K562 (cell line): ENCODE measurements at regions not wholly inside any gene's neighbourhood (a gene's known extent, or its start where the extent isn't known, plus 50 kb on each side); places are given as distances from the start of the nearest gene placed in this dataset.

Experiments
- ARID3B ChIP-seq: fragments of 250-450 bp; sonication (Bioruptor Pico); IDR thresholded peaks from 2 replicates; pipeline ENCODE4 v1.4.0; 2020; ENCODE audit warnings: borderline replicate concordance
- CBFA2T2 ChIP-seq: fragments of 450-650 bp; conservative IDR thresholded peaks from 2 replicates; pipeline ENCODE4 v1.6.1; 2017; ENCODE audit warnings: mild to moderate bottlenecking
- CBX2 ChIP-seq: fragments of 200-600 bp; sonication (generic); IDR thresholded peaks from one replicate; pipeline ENCODE4 v1.6.1; 2012; ENCODE audit warnings: mild to moderate bottlenecking, low read length, inconsistent platforms; ENCODE audit not compliant: insufficient read depth, poor library complexity, severe bottlenecking
- DACH1 ChIP-seq: fragments of 450-650 bp; IDR thresholded peaks from 2 replicates; pipeline ENCODE4 v1.6.1; 2018; ENCODE audit not compliant: partially characterized antibody
- E2F3 ChIP-seq: fragments of 250-450 bp; sonication (Bioruptor Pico); IDR thresholded peaks from 2 replicates; pipeline ENCODE4 v1.4.0; 2020; ENCODE audit warnings: mild to moderate bottlenecking
- ESRRA ChIP-seq: fragments of 450-650 bp; IDR thresholded peaks from 2 replicates; pipeline ENCODE4 v1.6.1; 2014; ENCODE audit warnings: low read depth, mild to moderate bottlenecking, moderate library complexity, borderline replicate concordance
- FOXA3 ChIP-seq, 2 experiments: fragments of 450-650 bp in 1 of 2; sonication (generic) in 1 of 2; formaldehyde crosslinking; IDR thresholded peaks in 1 of 2; conservative IDR thresholded peaks in 1 of 2; 2 replicates each; pipeline versions ENCODE4 v1.4.0 to v1.8.0; 2020 to 2022; ENCODE audit warnings: mild to moderate bottlenecking in 2 of 2, missing genetic modification reagents in 1 of 2
- MCM2 ChIP-seq: fragments of 450-650 bp; IDR thresholded peaks from 2 replicates; pipeline ENCODE4 v1.6.1; 2017; ENCODE audit warnings: low read depth, mild to moderate bottlenecking
- NCOA2 ChIP-seq, 2 experiments: fragments of 450-650 bp; IDR thresholded peaks; 2 replicates each; pipeline ENCODE4 v1.6.1; 2018; ENCODE audit warnings: mild to moderate bottlenecking in 2 of 2, moderate library complexity in 1 of 2; ENCODE audit not compliant: partially characterized antibody in 2 of 2
- NR4A1 ChIP-seq, 2 experiments: fragments of 250-450 bp in 1 of 2; fragments of 450-650 bp in 1 of 2; sonication (Bioruptor Pico) in 1 of 2; IDR thresholded peaks; 2 replicates each; pipeline versions ENCODE4 v1.4.0 to v1.6.1; 2016 to 2020; ENCODE audit warnings: mild to moderate bottlenecking in 2 of 2, missing compliant biosample characterization in 1 of 2, missing genetic modification characterization in 1 of 2, moderate library complexity in 1 of 2
- PCBP2 ChIP-seq: fragments of 200-400 bp; formaldehyde crosslinking; IDR thresholded peaks from 2 replicates; pipeline ENCODE4 v1.6.1; 2018; ENCODE audit warnings: low read length, low read depth, mild to moderate bottlenecking, moderate library complexity; ENCODE audit not compliant: poor library complexity, severe bottlenecking
- PTBP1 ChIP-seq: fragments of 200-400 bp; formaldehyde crosslinking; IDR thresholded peaks from 2 replicates; pipeline ENCODE4 v1.6.1; 2017; ENCODE audit warnings: low read depth, low read length
- RBM15 ChIP-seq: fragments of 200-400 bp; formaldehyde crosslinking; IDR thresholded peaks from 2 replicates; pipeline ENCODE4 v1.6.1; 2018; ENCODE audit warnings: mild to moderate bottlenecking, low read length, moderate library complexity; ENCODE audit not compliant: insufficient read depth
- TCF3 ChIP-seq: sonication (generic); formaldehyde crosslinking; IDR thresholded peaks from 2 replicates; pipeline ENCODE4 v1.4.0; 2020; ENCODE audit warnings: mild to moderate bottlenecking, missing genetic modification reagents
- THRAP3 ChIP-seq: fragments of 450-650 bp; IDR thresholded peaks from 2 replicates; pipeline ENCODE4 v1.6.1; 2016; ENCODE audit warnings: mild to moderate bottlenecking, inconsistent platforms, borderline replicate concordance
- ZNF121 ChIP-seq: sonication (generic); formaldehyde crosslinking; conservative IDR thresholded peaks from 2 replicates; pipeline ENCODE4 v1.8.0; 2022; ENCODE audit warnings: missing genetic modification reagents
- ZNF224 ChIP-seq: sonication (generic); formaldehyde crosslinking; IDR thresholded peaks from 2 replicates; pipeline ENCODE4 v1.8.0; 2022; ENCODE audit warnings: mild to moderate bottlenecking, missing genetic modification reagents
- TF ChIP-seq, protein P1 (sequence below): fragments of 250-450 bp; sonication (Bioruptor Pico); IDR thresholded peaks from 2 replicates; pipeline ENCODE4 v1.4.0; 2020
- TF ChIP-seq, protein P2 (sequence below): sonication (generic); formaldehyde crosslinking; IDR thresholded peaks from 2 replicates; pipeline ENCODE4 v1.9.0; 2022; ENCODE audit warnings: mild to moderate bottlenecking, missing genetic modification reagents

DNA sequence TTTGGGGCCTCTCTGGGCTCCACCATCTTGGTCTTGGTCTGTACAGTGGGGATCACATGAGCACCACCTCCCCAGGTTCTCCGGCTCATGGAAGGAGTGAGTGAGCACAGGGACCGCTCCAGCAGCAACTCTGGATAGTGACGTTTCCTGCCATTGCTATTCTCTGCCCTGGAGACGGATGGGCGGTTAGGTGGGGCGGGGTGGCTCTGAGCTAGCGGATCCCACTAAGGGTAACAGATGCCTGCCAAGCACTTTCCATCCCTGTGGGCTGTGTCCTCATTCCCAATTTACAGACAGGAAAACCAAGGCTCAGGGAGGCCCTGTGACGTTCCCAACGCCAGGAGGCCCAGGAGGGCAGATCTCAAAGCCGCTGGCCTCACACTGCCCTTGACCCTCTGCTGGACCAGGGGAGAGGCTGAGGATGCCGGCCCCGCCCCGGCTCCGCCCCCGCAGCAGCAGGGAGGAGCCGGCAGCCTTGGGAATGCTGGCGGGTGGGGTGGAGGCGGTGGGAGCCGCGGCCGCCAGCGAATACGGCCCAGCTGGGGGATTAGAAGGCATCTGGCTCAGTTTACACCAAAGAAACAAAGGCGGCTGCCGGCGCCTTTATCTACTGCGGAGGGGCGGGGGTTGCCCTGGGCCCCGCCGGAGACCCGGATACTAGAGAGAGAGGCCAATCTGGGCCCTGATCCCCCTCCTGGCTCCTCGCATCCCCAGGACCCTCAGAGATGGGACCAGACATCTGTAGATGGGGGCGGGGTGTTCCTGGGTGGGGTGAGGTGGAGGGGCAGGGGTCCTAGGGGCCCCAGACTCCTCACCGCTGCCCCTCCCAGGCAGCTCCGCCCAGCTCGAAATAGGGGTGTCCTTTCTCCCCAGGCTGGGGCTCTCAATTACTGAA, 122.3 kb upstream of the CIBAR2 start (continued):
- TF ChIP-seq FOXA3 (CRISPR knock-in tag; conservative IDR thresholded peaks at IDR 0.05 in 1 of 2, IDR thresholded peaks at IDR 0.05 in 1 of 2) (no peak), E2F3 (no peak), DACH1 (no peak), ESRRA (peak; percentile 53; the same call in 1 of the 2 replicates), THRAP3 (no peak), TCF3 (no peak), PCBP2 (no peak), ZNF121 (CRISPR knock-in tag) (no peak), PTBP1 (no peak), NR4A1 (CRISPR knock-in tag; IDR thresholded peaks at IDR 0.05) (no peak), NR4A1 (tag; IDR thresholded peaks at IDR 0.05) (no peak), ZNF224 (CRISPR knock-in tag) (no peak), NCOA2 (IDR thresholded peaks at IDR 0.05; ENCODE audit: partially characterized antibody in 2 of 2) (no peak), MCM2 (no peak), RBM15 (no peak), CBX2 (no peak), CBFA2T2 (no peak), ARID3B (CRISPR knock-in tag) (no peak)
- TF ChIP-seq, protein P1, sequence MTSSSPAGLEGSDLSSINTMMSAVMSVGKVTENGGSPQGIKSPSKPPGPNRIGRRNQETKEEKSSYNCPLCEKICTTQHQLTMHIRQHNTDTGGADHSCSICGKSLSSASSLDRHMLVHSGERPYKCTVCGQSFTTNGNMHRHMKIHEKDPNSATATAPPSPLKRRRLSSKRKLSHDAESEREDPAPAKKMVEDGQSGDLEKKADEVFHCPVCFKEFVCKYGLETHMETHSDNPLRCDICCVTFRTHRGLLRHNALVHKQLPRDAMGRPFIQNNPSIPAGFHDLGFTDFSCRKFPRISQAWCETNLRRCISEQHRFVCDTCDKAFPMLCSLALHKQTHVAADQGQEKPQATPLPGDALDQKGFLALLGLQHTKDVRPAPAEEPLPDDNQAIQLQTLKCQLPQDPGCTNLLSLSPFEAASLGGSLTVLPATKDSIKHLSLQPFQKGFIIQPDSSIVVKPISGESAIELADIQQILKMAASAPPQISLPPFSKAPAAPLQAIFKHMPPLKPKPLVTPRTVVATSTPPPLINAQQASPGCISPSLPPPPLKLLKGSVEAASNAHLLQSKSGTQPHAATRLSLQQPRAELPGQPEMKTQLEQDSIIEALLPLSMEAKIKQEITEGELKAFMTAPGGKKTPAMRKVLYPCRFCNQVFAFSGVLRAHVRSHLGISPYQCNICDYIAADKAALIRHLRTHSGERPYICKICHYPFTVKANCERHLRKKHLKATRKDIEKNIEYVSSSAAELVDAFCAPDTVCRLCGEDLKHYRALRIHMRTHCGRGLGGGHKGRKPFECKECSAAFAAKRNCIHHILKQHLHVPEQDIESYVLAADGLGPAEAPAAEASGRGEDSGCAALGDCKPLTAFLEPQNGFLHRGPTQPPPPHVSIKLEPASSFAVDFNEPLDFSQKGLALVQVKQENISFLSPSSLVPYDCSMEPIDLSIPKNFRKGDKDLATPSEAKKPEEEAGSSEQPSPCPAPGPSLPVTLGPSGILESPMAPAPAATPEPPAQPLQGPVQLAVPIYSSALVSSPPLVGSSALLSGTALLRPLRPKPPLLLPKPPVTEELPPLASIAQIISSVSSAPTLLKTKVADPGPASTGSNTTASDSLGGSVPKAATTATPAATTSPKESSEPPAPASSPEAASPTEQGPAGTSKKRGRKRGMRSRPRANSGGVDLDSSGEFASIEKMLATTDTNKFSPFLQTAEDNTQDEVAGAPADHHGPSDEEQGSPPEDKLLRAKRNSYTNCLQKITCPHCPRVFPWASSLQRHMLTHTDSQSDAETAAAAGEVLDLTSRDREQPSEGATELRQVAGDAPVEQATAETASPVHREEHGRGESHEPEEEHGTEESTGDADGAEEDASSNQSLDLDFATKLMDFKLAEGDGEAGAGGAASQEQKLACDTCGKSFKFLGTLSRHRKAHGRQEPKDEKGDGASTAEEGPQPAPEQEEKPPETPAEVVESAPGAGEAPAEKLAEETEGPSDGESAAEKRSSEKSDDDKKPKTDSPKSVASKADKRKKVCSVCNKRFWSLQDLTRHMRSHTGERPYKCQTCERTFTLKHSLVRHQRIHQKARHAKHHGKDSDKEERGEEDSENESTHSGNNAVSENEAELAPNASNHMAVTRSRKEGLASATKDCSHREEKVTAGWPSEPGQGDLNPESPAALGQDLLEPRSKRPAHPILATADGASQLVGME (CRISPR knock-in tag) = 0 out of 2 replicates have a peak, but pooled peaks have one; percentile 63
- TF ChIP-seq, protein P2, sequence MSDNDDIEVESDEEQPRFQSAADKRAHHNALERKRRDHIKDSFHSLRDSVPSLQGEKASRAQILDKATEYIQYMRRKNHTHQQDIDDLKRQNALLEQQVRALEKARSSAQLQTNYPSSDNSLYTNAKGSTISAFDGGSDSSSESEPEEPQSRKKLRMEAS (CRISPR knock-in tag) = 0 out of 2 replicates have a peak, but pooled peaks have one; percentile 22
